ENCODE measurements at regions not wholly inside any gene's neighbourhood (a gene's known extent, or its start where the extent isn't known, plus 50 kb on each side); places are given as distances from the start of the nearest gene placed in this dataset.
"Not testable (repeated sequence)": the region's sequence is repeated elsewhere in the genome, so short reads cannot be mapped to it uniquely, and the experiment has no call there.

GRCh38 chr16:21507631-21508305, 91.6 kb upstream of the METTL9 start:
- H3K27me3 ChIP-seq (ENCODE audit: control insufficient read depth in 1 of 2, insufficient read depth in 1 of 2, low read length in 2 of 2); H3K27ac ChIP-seq (ENCODE audit: low read length, poor library complexity, severe bottlenecking); H3K4me2 ChIP-seq (ENCODE audit: low read length, poor library complexity, severe bottlenecking); H3K14ac ChIP-seq (ENCODE audit: low read length in 2 of 2); H4K91ac ChIP-seq (ENCODE audit: low read length); H2BK120ac ChIP-seq (ENCODE audit: low read depth, low read length); H3K18ac ChIP-seq (ENCODE audit: low read depth in 1 of 2, low read length in 2 of 2); H3K9ac ChIP-seq (ENCODE audit: low read length); H3K23ac ChIP-seq (ENCODE audit: low read length in 2 of 2); H3K9me3 ChIP-seq (ENCODE audit: control insufficient read depth, low read length); H3K4me3 ChIP-seq (ENCODE audit: insufficient read depth in 1 of 2, low read depth in 1 of 2, low read length in 2 of 2); H4K8ac ChIP-seq (ENCODE audit: low read length); H3K79me1 ChIP-seq (replicated peaks; ENCODE audit: low read length, poor library complexity, severe bottlenecking); H2AFZ ChIP-seq (ENCODE audit: low read depth, low read length); DNase-seq; H2BK15ac ChIP-seq (ENCODE audit: low read depth, poor library complexity, severe bottlenecking); H3K4ac ChIP-seq (ENCODE audit: low read depth in 1 of 2, low read length in 2 of 2): not testable (repeated sequence)
- WGBS = 90% methylated on average over 11 of the region's 15 CpGs
- peak overlapping the region; percentile 70 for H2AK5ac ChIP-seq (ENCODE audit: low read length, severe bottlenecking)
- peaks cover 51% of the 10 kb centered on the region for H3K4me1 ChIP-seq (ENCODE audit: control insufficient read depth, insufficient read depth, low read depth, low read length)
- H2BK12ac ChIP-seq (ENCODE audit: low read length in 2 of 2) = peak overlapping the region in 1 of 2 experiments; percentile 10
- peak overlapping the region; percentile 51 for H2BK5ac ChIP-seq (ENCODE audit: low read depth, low read length, poor library complexity, severe bottlenecking)
- H3K36me3 ChIP-seq (ENCODE audit: control insufficient read depth in 1 of 2, insufficient read depth in 2 of 2, low read depth in 1 of 2, low read length in 2 of 2) = peaks cover 3 to 31% of the 10 kb centered on the region in 2 experiments

- DNase-seq = not testable (repeated sequence)
These were observed 90.5 kb upstream of the METTL9 start for GRCh38 chr16:21508661-21509436.

GRCh38 chr16:21509437-21510086, 89.8 kb upstream of the METTL9 start:
- H2BK12ac ChIP-seq (ENCODE audit: low read length in 2 of 2); H3K14ac ChIP-seq (ENCODE audit: low read length in 2 of 2); H2BK15ac ChIP-seq (ENCODE audit: low read depth, poor library complexity, severe bottlenecking); DNase-seq; H2BK120ac ChIP-seq (ENCODE audit: low read depth, low read length); H4K8ac ChIP-seq (ENCODE audit: low read length); H3K9ac ChIP-seq (ENCODE audit: low read length); H2AFZ ChIP-seq (ENCODE audit: low read depth, low read length); H3K4me3 ChIP-seq (ENCODE audit: insufficient read depth in 1 of 2, low read depth in 1 of 2, low read length in 2 of 2); H3K79me1 ChIP-seq (replicated peaks; ENCODE audit: low read length, poor library complexity, severe bottlenecking); H3K4ac ChIP-seq (ENCODE audit: low read depth in 1 of 2, low read length in 2 of 2); H3K27ac ChIP-seq (ENCODE audit: low read length, poor library complexity, severe bottlenecking); H2BK5ac ChIP-seq (ENCODE audit: low read depth, low read length, poor library complexity, severe bottlenecking); H3K4me2 ChIP-seq (ENCODE audit: low read length, poor library complexity, severe bottlenecking); H3K9me3 ChIP-seq (ENCODE audit: control insufficient read depth, low read length); H3K27me3 ChIP-seq (ENCODE audit: control insufficient read depth in 1 of 2, insufficient read depth in 1 of 2, low read length in 2 of 2); H4K91ac ChIP-seq (ENCODE audit: low read length); H3K23ac ChIP-seq (ENCODE audit: low read length in 2 of 2): not testable (repeated sequence)
- 92% methylated on average over 9 of the region's 10 CpGs for WGBS
- peak overlapping the region; percentile 46 for H2AK5ac ChIP-seq (ENCODE audit: low read length, severe bottlenecking)
- H3K36me3 ChIP-seq (ENCODE audit: control insufficient read depth in 1 of 2, insufficient read depth in 2 of 2, low read depth in 1 of 2, low read length in 2 of 2) = peaks cover 0 to 27% of the 10 kb centered on the region in 2 experiments
- H3K18ac ChIP-seq (ENCODE audit: low read depth in 1 of 2, low read length in 2 of 2) = peak overlapping the region in 1 of 2 experiments; percentile 5
- H3K4me1 ChIP-seq (ENCODE audit: control insufficient read depth, insufficient read depth, low read depth, low read length) = peaks cover 59% of the 10 kb centered on the region

More at GRCh38 chr16:21508661-21509436, 90.5 kb upstream of the METTL9 start:
- H3K9me3 ChIP-seq (ENCODE audit: control insufficient read depth, low read length); H3K9ac ChIP-seq (ENCODE audit: low read length); H3K14ac ChIP-seq (ENCODE audit: low read length in 2 of 2); H2BK120ac ChIP-seq (ENCODE audit: low read depth, low read length); H3K27me3 ChIP-seq (ENCODE audit: control insufficient read depth in 1 of 2, insufficient read depth in 1 of 2, low read length in 2 of 2); H3K4me3 ChIP-seq (ENCODE audit: insufficient read depth in 1 of 2, low read depth in 1 of 2, low read length in 2 of 2); H3K18ac ChIP-seq (ENCODE audit: low read depth in 1 of 2, low read length in 2 of 2); H3K4ac ChIP-seq (ENCODE audit: low read depth in 1 of 2, low read length in 2 of 2); H3K27ac ChIP-seq (ENCODE audit: low read length, poor library complexity, severe bottlenecking); H3K23ac ChIP-seq (ENCODE audit: low read length in 2 of 2); H2AFZ ChIP-seq (ENCODE audit: low read depth, low read length); H3K79me1 ChIP-seq (replicated peaks; ENCODE audit: low read length, poor library complexity, severe bottlenecking); H2BK15ac ChIP-seq (ENCODE audit: low read depth, poor library complexity, severe bottlenecking); H2BK12ac ChIP-seq (ENCODE audit: low read length in 2 of 2); H3K4me2 ChIP-seq (ENCODE audit: low read length, poor library complexity, severe bottlenecking); H4K91ac ChIP-seq (ENCODE audit: low read length); H4K8ac ChIP-seq (ENCODE audit: low read length); H2BK5ac ChIP-seq (ENCODE audit: low read depth, low read length, poor library complexity, severe bottlenecking): not testable (repeated sequence)
- WGBS = 91% methylated on average over 17 of the region's 17 CpGs
- Histone ChIP-seq H2AK5ac (ENCODE audit: low read length, severe bottlenecking) (peak overlapping the region; percentile 46), H3K4me1 (ENCODE audit: control insufficient read depth, insufficient read depth, low read depth, low read length) (peaks cover 58% of the 10 kb centered on the region), H3K36me3 (ENCODE audit: control insufficient read depth in 1 of 2, insufficient read depth in 2 of 2, low read depth in 1 of 2, low read length in 2 of 2) (peaks cover 0 to 29% of the 10 kb centered on the region in 2 experiments)

GRCh38 chr16:21510869-21511255, 88.5 kb upstream of the METTL9 start:
- H3K4ac ChIP-seq (ENCODE audit: low read depth in 1 of 2, low read length in 2 of 2); H2BK5ac ChIP-seq (ENCODE audit: low read depth, low read length, poor library complexity, severe bottlenecking); H2AFZ ChIP-seq (ENCODE audit: low read depth, low read length); H2BK120ac ChIP-seq (ENCODE audit: low read depth, low read length); H3K23ac ChIP-seq (ENCODE audit: low read length in 2 of 2); H2BK15ac ChIP-seq (ENCODE audit: low read depth, poor library complexity, severe bottlenecking); H3K79me1 ChIP-seq (replicated peaks; ENCODE audit: low read length, poor library complexity, severe bottlenecking); DNase-seq; H4K8ac ChIP-seq (ENCODE audit: low read length); H3K14ac ChIP-seq (ENCODE audit: low read length in 2 of 2); H4K91ac ChIP-seq (ENCODE audit: low read length); H3K4me2 ChIP-seq (ENCODE audit: low read length, poor library complexity, severe bottlenecking); H3K9ac ChIP-seq (ENCODE audit: low read length); H3K4me3 ChIP-seq (ENCODE audit: insufficient read depth in 1 of 2, low read depth in 1 of 2, low read length in 2 of 2); H3K27me3 ChIP-seq (ENCODE audit: control insufficient read depth in 1 of 2, insufficient read depth in 1 of 2, low read length in 2 of 2); H3K18ac ChIP-seq (ENCODE audit: low read depth in 1 of 2, low read length in 2 of 2); H2BK12ac ChIP-seq (ENCODE audit: low read length in 2 of 2); H3K9me3 ChIP-seq (ENCODE audit: control insufficient read depth, low read length): not testable (repeated sequence)
- Histone ChIP-seq H2AK5ac (ENCODE audit: low read length, severe bottlenecking) (peak overlapping the region; percentile 85), H3K36me3 (ENCODE audit: control insufficient read depth in 1 of 2, insufficient read depth in 2 of 2, low read depth in 1 of 2, low read length in 2 of 2) (peaks cover 3 to 27% of the 10 kb centered on the region in 2 experiments), H3K27ac (ENCODE audit: low read length, poor library complexity, severe bottlenecking) (peak overlapping the region; percentile 54), H3K4me1 (ENCODE audit: control insufficient read depth, insufficient read depth, low read depth, low read length) (peaks cover 63% of the 10 kb centered on the region)
- 89% methylated on average over 2 of the region's 4 CpGs for WGBS
